SHP77 treated with DMSO at 0.1 percent for 48 hours (cell line): ENCODE measurements at regions not wholly inside any gene's neighbourhood (a gene's known extent, or its start where the extent isn't known, plus 50 kb on each side); places are given as distances from the start of the nearest gene placed in this dataset.

Experiments
- DNase-seq: peaks from one replicate; lab custom pipeline; 2025; lab: John Stamatoyannopoulos, UW

GRCh38 chr3:69535613-69536012 lies 149.7 kb upstream of the FRMD4B start:
- DNase-seq = no peak

DNA sequence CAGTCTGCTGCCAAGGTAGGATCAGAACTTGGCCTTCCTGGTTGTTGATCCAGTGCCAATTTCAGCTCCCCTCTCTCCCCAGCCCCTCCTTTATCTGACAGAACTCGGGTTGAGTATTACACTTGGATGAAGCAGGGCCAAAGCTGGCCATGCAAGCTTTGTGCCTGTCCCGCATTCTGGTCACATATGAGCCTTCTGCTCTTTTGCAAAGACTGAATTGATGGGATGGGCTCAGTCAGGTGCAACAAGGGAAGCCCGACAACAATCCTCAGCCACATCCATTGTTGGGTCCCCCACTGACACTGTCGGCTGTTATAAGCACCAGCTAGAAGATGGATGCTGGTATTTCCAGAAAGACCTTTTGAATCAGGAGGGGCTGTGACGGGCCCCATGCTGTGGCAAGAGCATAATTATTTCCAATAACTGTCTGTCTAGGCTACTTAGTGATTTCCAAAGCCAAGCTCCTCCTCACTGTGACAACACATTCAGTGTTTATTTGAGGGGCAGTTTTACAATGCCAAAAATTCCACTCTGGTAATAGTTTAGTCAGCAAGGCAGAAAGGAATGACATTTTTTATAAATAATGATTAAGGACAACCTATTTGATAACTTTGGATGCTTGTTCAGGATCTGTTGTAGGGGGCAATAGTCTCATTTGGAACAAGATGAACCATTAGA lies 146.8 kb upstream of the FRMD4B start:
- DNase-seq = no peak

DNA sequence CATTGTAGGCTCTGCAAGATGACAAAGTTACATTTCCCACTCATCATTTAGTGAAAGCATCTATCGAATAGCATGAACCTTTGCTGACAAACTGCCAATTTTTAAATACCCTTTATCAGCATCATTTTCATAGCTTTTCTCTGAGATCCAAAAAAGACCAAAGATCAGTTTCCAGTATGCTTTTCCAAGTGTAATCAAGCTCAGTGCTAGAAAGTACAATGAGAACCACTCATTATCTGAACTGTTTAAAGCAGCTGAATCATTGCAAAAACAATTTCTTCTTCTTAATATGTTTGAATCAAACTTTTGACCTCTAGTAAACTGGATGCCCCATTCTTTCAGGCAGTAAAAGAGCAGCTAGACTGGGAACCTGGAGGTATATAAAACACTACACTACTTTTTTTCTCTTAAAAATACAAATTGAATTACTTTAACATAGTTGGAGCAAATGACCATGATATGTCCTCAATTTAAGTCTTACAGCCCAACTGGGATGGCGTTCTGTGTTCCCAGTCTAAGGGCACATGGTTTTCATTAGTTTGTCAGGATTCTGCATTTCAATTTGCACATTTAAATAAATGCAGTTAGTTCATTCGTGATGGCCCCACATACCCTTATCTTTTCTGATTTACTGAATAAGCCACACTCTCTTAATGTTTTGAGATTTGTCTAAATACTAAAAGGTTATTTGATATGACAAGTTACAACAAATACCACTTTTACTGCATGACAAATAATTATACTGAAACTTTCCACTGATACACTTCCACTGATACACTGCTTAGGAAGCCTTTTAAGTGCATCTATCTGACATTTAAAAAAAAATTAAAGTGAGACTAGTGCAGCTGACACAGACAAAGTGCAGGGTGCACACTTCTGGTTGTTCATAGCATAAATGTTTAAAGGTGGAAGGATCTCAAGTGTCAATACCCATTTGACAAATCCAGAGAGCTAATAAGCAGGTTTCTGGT lies 146.0 kb upstream of the FRMD4B start:
- no peak for DNase-seq

- no peak for DNase-seq
These were observed 144.7 kb upstream of the FRMD4B start for GRCh38 chr3:69530554-69530953.

- DNase-seq = no peak
These were observed 141.6 kb upstream of the FRMD4B start for GRCh38 chr3:69527498-69527897.

DNA sequence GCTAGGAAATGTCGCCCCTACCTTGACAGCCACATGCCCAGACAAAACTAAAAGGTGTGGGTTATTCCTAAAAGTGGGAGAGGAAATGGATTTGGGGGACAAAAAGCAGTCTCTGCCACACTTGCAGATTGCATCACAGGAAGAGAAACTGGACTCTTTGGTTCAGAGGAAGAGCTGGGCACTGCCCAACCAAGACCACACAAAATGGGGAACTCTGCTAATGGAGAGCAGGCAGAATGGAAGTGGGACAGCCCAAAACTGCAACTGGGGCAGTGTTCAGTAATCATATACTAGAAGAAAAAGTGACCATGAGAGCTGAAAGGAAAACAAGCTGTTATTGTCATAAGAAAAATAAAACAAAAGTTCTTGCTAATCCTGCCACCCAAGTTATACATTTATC lies 138.9 kb upstream of the FRMD4B start:
- no peak for DNase-seq

DNA sequence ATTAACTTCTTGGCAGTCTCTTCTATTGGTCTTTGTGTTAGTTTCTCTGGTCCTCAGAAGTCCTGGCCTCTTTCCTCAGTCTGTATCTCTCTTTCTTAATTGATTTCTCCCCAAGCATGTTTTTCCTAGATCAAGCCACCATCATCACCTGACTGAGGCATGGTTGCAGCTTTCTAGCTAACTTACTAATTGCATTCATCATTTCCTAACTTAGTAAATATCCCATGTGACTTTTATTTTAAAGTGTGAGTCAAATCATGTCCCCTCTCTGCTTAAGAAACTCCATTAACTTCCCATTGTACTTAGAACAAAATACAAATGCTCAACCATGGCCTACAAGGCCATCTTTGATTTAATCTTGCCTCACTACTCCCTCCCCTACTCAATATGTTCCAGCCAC lies 135.4 kb upstream of the FRMD4B start:
- DNase-seq = no peak

GRCh38 chr3:69511361-69511760 lies 125.5 kb upstream of the FRMD4B start:
- DNase-seq = no peak

GRCh38 chr3:69510481-69511030 lies 124.7 kb upstream of the FRMD4B start:
- DNase-seq = no peak

- DNase-seq = no peak
These were observed 123.4 kb upstream of the FRMD4B start for GRCh38 chr3:69509288-69509687.

DNA sequence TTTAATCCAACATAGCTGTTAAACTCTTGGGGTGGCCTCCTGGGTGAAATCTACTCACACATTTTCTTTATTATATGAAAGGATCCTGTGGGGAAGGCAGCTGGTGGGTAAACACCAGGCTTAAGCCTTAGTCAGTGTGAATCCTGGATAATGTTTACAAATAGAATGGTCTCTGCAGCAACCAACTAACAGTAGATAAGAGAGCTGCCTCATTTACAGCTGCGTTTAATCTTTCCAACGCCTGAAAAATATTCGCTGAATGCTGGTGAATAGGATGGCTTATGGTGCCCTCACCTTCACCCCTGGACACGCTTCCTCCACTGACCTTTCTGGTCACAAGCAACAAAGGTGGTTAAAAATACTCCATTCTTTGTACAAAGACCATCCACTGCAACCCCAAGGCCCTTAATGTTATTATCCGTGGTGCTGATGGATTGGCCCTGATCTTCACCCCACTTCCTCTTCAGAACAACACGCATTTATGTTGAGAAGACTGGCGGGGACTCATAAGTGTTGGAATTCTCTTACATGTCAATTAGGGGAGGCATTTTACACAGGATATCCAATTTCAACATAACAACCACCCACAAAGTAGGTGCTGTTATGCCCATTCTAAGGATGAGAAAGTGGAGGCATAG lies 120.0 kb upstream of the FRMD4B start:
- DNase-seq = no peak

DNA sequence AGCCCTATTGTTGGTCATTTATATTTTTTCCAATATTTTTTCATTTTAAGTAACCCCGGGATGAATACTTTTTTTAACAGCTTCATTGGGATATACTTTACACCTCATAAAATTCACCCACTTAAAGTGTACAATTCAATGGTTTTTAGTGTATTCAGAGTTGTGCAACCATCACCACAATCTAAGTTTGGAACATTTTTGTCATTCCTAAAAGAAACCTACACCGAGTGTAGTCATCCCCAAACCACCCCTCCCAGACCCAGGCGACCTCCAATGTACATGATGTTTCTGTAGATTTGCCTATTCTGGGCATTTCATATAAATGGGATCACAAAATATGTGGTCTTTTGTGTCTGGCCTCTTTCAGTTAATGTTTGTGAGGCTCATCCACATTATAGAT lies 118.3 kb upstream of the FRMD4B start:
- DNase-seq = no peak

DNA sequence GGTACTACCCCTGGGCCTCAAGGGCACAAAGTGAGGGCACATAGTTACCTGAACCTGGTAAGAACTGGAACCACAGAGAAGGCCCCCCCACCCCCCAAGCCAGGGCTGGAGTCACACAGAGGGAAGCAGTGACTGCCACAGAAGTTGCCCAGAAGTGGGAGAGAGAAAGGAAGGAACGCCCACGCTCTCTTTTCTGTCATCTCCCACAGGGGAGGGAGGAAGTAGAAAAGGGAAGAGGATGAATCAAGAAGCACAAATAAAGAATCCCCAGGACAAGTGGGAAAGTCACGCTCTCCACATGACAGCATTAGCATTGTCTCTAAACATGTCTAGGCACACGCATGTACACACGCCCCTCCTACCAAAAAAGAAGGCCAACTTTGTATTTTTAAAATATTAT lies 114.7 kb upstream of the FRMD4B start:
- DNase-seq = no peak

- no peak for DNase-seq
These were observed 114.1 kb upstream of the FRMD4B start for GRCh38 chr3:69499899-69500421.

- DNase-seq = no peak
These were observed 113.5 kb upstream of the FRMD4B start for GRCh38 chr3:69499422-69499821.

DNA sequence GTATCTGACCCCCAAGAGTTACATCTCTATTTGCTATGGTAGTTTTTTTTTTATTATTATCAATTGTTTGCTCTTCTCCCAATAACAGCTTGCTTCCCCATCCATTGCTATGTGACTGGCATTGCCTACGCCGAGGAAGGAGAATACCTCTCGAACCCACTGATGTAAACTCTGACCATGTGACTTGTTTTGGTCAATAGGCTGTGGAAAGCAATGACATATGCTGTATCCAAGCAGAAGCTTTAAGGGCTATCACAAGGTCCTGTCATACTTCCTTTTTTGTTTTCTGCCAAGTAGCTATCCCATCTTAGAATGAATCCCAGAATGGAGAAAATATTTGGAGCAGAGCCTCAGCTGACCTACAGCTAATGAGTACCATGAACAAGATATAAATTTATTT lies 111.0 kb upstream of the FRMD4B start:
- no peak for DNase-seq

GRCh38 chr3:69494185-69494584 lies 108.3 kb upstream of the FRMD4B start:
- no peak for DNase-seq

GRCh38 chr3:69493157-69493556 lies 107.3 kb upstream of the FRMD4B start:
- no peak for DNase-seq

GRCh38 chr3:69491975-69492374 lies 106.1 kb upstream of the FRMD4B start:
- no peak for DNase-seq

DNA sequence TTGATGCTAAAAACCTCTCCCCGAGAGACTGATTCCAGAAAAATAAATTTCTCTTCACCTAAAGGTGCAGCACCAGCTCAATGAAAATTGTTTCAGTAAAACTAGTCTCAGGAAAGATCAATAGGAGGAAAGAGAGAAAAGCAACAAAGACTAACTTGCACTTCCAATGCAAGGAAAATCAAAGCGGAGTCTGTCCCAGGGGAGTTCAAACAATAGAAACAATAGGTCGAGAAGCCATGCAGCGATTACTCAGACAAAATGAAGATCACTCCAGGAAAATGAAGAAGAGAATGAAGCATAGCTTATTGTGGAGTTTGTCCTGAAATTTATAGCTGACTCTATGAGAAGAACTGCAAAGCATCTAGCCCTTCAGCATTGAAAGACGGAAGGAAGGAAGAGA lies 105.1 kb upstream of the FRMD4B start:
- DNase-seq = no peak

DNA sequence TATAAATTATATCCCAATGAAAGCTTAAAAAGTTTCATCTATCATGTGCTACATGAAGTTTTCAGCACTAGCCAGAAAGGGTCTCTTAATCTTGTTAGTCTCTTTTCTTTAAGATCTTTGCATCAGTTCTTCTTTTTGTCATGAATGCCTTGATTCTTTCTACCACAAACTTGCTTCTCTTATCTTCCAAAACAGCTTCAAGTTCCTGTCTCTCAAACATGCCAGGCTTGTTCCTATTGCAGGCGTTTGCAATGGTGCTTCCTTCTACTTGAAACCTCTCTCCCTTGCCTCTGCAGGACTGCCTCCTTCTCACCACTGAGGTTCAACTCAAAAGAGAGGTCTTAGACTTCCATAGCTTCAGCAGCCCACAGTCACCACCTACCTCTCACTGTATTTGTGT lies 104.3 kb upstream of the FRMD4B start:
- DNase-seq = no peak

DNA sequence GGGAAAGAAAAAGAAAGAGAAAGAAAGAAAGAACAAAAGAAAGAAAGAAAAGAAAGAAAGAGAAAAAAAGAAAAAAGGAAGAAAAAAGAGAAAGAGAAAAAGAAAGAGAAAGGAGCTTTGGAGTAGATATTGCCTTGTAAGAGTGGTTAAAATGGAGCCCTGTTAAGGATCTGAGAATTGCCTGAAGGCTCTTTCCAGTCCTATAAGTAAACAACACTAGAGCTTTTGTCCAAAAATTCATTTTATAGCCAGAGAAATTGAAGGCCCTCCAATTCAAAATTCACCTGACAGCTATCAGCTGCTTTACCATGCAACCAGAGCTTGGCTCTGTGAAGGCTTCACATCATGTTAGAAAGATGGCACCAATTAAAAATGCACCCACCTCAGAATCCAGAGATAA lies 102.1 kb upstream of the FRMD4B start:
- no peak for DNase-seq
